SK-N-SH (cell line): ENCODE measurements at regions not wholly inside any gene's neighbourhood (a gene's known extent, or its start where the extent isn't known, plus 50 kb on each side); places are given as distances from the start of the nearest gene placed in this dataset.

ENCODE experiments used
- CTCF ChIA-PET: fragments of 300-600, 350-600 bp; formaldehyde crosslinking; extraction: SDS; loops from one replicate; lab custom pipeline; 2021; lab: Yijun Ruan, JAX
- POLR2A ChIA-PET: fragments of 350-600 bp; sonication (Branson Sonifier 250); formaldehyde crosslinking; extraction: SDS; loops from one replicate; lab custom pipeline; 2020; ENCODE audit warnings: antibody characterized with exemption, inconsistent platforms; lab: Yijun Ruan, JAX
- DNase-seq: peaks from one replicate; pipeline ENCODE4 v3.0.0; 2012
- H2AFZ ChIP-seq: fragments of 200-600 bp; sonication (generic); 2 replicates; pipeline ENCODE4 v1.8.1; 2016; ENCODE audit warnings: antibody characterized with exemption, mild to moderate bottlenecking, low read depth
- H3F3A ChIP-seq: fragments of 200-600 bp; sonication (generic); replicated peaks from 2 replicates; pipeline ENCODE3; 2016; ENCODE audit warnings: antibody characterized with exemption, mild to moderate bottlenecking; ENCODE audit not compliant: insufficient read depth
- H3K27ac ChIP-seq, 2 experiments: fragments of 200-500 bp in 1 of 2; fragments of 200-600 bp in 1 of 2; sonication (Bioruptor generic) in 1 of 2; sonication (generic), shearing (Covaris generic) in 1 of 2; 2 replicates each; pipeline versions ENCODE4 v1.5.1 to v1.6.1; 2014 to 2016; ENCODE audit warnings: low read depth in 2 of 2, inconsistent platforms in 1 of 2, low read length in 1 of 2, mild to moderate bottlenecking in 1 of 2, mixed read lengths in 1 of 2
- H3K27me3 ChIP-seq: fragments of 200-600 bp; sonication (generic), shearing (Covaris generic); 2 replicates; pipeline ENCODE4 v1.6.1; 2016; ENCODE audit warnings: mixed run types; ENCODE audit not compliant: insufficient read depth
- H3K36me3 ChIP-seq, 2 experiments: fragments of 200-500 bp in 1 of 2; fragments of 200-600 bp in 1 of 2; sonication (Bioruptor generic) in 1 of 2; sonication (generic) in 1 of 2; replicated peaks in 1 of 2; 2 replicates each; pipeline versions ENCODE3 to v1.5.1; 2014 to 2016; ENCODE audit warnings: low read length in 1 of 2, mild to moderate bottlenecking in 1 of 2; ENCODE audit not compliant: insufficient read depth in 2 of 2, control insufficient read depth in 1 of 2
- H3K4me1 ChIP-seq, 2 experiments: fragments of 200-500 bp in 1 of 2; fragments of 200-600 bp in 1 of 2; sonication (Bioruptor generic) in 1 of 2; sonication (generic), shearing (Covaris generic) in 1 of 2; 2 replicates each; pipeline versions ENCODE4 v1.5.1 to v1.6.1; 2014 to 2016; ENCODE audit warnings: low read depth in 1 of 2, low read length in 1 of 2, mixed run types in 1 of 2; ENCODE audit not compliant: insufficient read depth in 2 of 2, control insufficient read depth in 1 of 2
- H3K4me2 ChIP-seq: fragments of 200-600 bp; sonication (generic), shearing (Covaris generic); 2 replicates; pipeline ENCODE4 v1.6.1; 2017; ENCODE audit warnings: mixed run types
- H3K4me3 ChIP-seq, 2 experiments: fragments of 200-500 bp in 1 of 2; fragments of 200-600 bp in 1 of 2; sonication (Bioruptor generic) in 1 of 2; sonication (generic), shearing (Covaris generic) in 1 of 2; 2 replicates each; pipeline versions ENCODE4 v1.5.1 to v1.8.1; 2014 to 2016; ENCODE audit warnings: low read depth in 2 of 2, inconsistent platforms in 1 of 2, low read length in 1 of 2, mild to moderate bottlenecking in 1 of 2, mixed read lengths in 1 of 2, moderate library complexity in 1 of 2
- H3K79me2 ChIP-seq: fragments of 200-600 bp; sonication (generic); 2 replicates; pipeline ENCODE4 v1.8.1; 2017; ENCODE audit warnings: mild to moderate bottlenecking; ENCODE audit not compliant: insufficient read depth
- H3K9ac ChIP-seq: fragments of 200-600 bp; sonication (generic); 2 replicates; pipeline ENCODE4 v1.6.1; 2017; ENCODE audit warnings: mixed run types
- H3K9me2 ChIP-seq: fragments of 200-600 bp; sonication (generic); 2 replicates; pipeline ENCODE4 v1.6.1; 2017; ENCODE audit warnings: mixed run types
- H3K9me3 ChIP-seq: fragments of 200-600 bp; sonication (generic); 2 replicates; pipeline ENCODE4 v1.6.1; 2017; ENCODE audit warnings: mixed run types, mild to moderate bottlenecking, moderate library complexity
- H4K20me1 ChIP-seq: fragments of 200-600 bp; sonication (generic); 2 replicates; pipeline ENCODE4 v1.6.1; 2017; ENCODE audit warnings: mild to moderate bottlenecking, mixed run types; ENCODE audit not compliant: insufficient read depth
- CHD2 ChIP-seq: fragments of 150-350 bp; IDR thresholded peaks from 2 replicates; pipeline ENCODE4 v1.6.1; 2018; ENCODE audit warnings: low read length; ENCODE audit not compliant: partially characterized antibody
- CTCF ChIP-seq: fragments of 200-600 bp; sonication (generic); IDR thresholded peaks from 2 replicates; pipeline ENCODE4 v1.6.1; 2017; ENCODE audit warnings: antibody characterized with exemption, mild to moderate bottlenecking, moderate library complexity
- ELF1 ChIP-seq: IDR thresholded peaks from 2 replicates; pipeline ENCODE4 v1.4.0; 2012
- EP300 ChIP-seq, 2 experiments: IDR thresholded peaks; 2 replicates each; pipeline versions ENCODE4 v1.4.0 to v1.6.1; 2012; ENCODE audit warnings: borderline replicate concordance in 1 of 2, low read depth in 1 of 2, low read length in 1 of 2
- FOXJ3 ChIP-seq: sonication (generic); formaldehyde crosslinking; IDR thresholded peaks from 2 replicates; pipeline ENCODE4 v1.5.1; 2020; ENCODE audit warnings: mild to moderate bottlenecking, missing genetic modification reagents
- FOXM1 ChIP-seq: IDR thresholded peaks from 2 replicates; pipeline ENCODE4 v1.4.0; 2012; ENCODE audit warnings: low read depth, mild to moderate bottlenecking
- GATA2 ChIP-seq: sonication (generic); formaldehyde crosslinking; IDR thresholded peaks from 2 replicates; pipeline ENCODE4 v1.5.0; 2020; ENCODE audit warnings: mild to moderate bottlenecking, missing genetic modification reagents
- IRF3 ChIP-seq: fragments of 150-350 bp; IDR thresholded peaks from 2 replicates; pipeline ENCODE4 v1.6.1; 2016; ENCODE audit warnings: mild to moderate bottlenecking, low read depth, low read length
- JUND ChIP-seq: IDR thresholded peaks from 2 replicates; pipeline ENCODE4 v1.4.0; 2012
- MEF2A ChIP-seq: IDR thresholded peaks from 2 replicates; pipeline ENCODE4 v1.4.0; 2012; ENCODE audit warnings: low read depth, borderline replicate concordance
- PBX3 ChIP-seq: IDR thresholded peaks from 2 replicates; pipeline ENCODE4; 2012
- POLR2AphosphoS5 ChIP-seq: IDR thresholded peaks from 2 replicates; pipeline ENCODE4 v1.6.1; 2012; ENCODE audit warnings: low read depth, low read length
- RAD21 ChIP-seq: IDR thresholded peaks from 2 replicates; pipeline ENCODE4 v1.6.1; 2012; ENCODE audit warnings: mild to moderate bottlenecking, low read length
- REST ChIP-seq: IDR thresholded peaks from 2 replicates; pipeline ENCODE4 v1.6.1; 2012; ENCODE audit warnings: mild to moderate bottlenecking, low read depth, low read length, moderate library complexity
- RXRA ChIP-seq: IDR thresholded peaks from 2 replicates; pipeline ENCODE4 v1.4.0; 2012; ENCODE audit warnings: low read depth, mild to moderate bottlenecking, borderline replicate concordance
- SMC3 ChIP-seq: IDR thresholded peaks from 2 replicates; pipeline ENCODE4 v1.6.1; 2012; ENCODE audit warnings: low read depth, low read length, improper control_type of control experiment
- USF1 ChIP-seq: IDR thresholded peaks from 2 replicates; pipeline ENCODE4 v1.4.0; 2012; ENCODE audit warnings: low read depth, borderline replicate concordance
- USF2 ChIP-seq: fragments of 150-350 bp; IDR thresholded peaks from 2 replicates; pipeline ENCODE4 v1.6.1; 2017; ENCODE audit warnings: antibody characterized with exemption, low read length, low read depth, borderline replicate concordance
- WGBS: methylation state at CpG from one replicate; pipeline ENCODE4 v1.1.6; 2017; ENCODE audit warnings: low lambda C conversion rate; 5-methylcytosine and 5-hydroxymethylcytosine counted together

GRCh38 chr13:73742982-73743381 is 391.2 kb downstream of the KLF12 start:
- CTCF ChIA-PET = interaction anchor here (0.6 kb wide), 1 partner anchor 115 kb away, joined by 3 read pairs; no protein-coding TSS in a partner anchor
- H3K36me3 ChIP-seq = peaks cover 0 to 2% of the 10 kb centered on the region in 2 experiments
- no peak for DNase-seq
- 93% methylated on average over 4 of the region's 4 CpGs for WGBS
- H3K27ac ChIP-seq = no peak overlapping the region
- H3K9me2 ChIP-seq = no peaks in the 10 kb centered on the region
- H3K9ac ChIP-seq = no peak overlapping the region
- H3K4me3 ChIP-seq = no peak overlapping the region
- TF ChIP-seq FOXJ3 (no peak), SMC3 (no peak), EP300 (IDR thresholded peaks at IDR 0.05; ENCODE audit: borderline replicate concordance in 1 of 2, low read depth in 1 of 2, low read length in 1 of 2) (no peak), MEF2A (no peak), RXRA (no peak), CTCF (no peak), POLR2AphosphoS5 (no peak), RAD21 (no peak), FOXM1 (no peak), ELF1 (no peak), GATA2 (CRISPR knock-in tag) (no peak), IRF3 (no peak), USF1 (no peak), PBX3 (no peak), CHD2 (no peak), USF2 (no peak), REST (no peak), JUND (no peak)
- TF ChIP-seq, all 33 proteins: peak for 0
- POLR2A ChIA-PET = no interaction called here
- Histone ChIP-seq H3K9me3 (no peaks in the 10 kb centered on the region), H3K4me2 (no peak overlapping the region), H2AFZ (no peak overlapping the region), H3K79me2 (no peaks in the 10 kb centered on the region), H3K4me1 (peaks cover 0 to 4% of the 10 kb centered on the region in 2 experiments; a peak in 1 of 4 replicates), H3F3A (no peaks in the 10 kb centered on the region), H4K20me1 (no peaks in the 10 kb centered on the region), H3K27me3 (no peaks in the 10 kb centered on the region)
